GM20000 (cell line): ENCODE measurements at regions not wholly inside any gene's neighbourhood (a gene's known extent, or its start where the extent isn't known, plus 50 kb on each side); places are given as distances from the start of the nearest gene placed in this dataset.
"Not testable (repeated sequence)": the region's sequence is repeated elsewhere in the genome, so short reads cannot be mapped to it uniquely, and the experiment has no call there.

Experiments
- DNase-seq: peaks from one replicate; pipeline ENCODE4 v3.0.0; 2012; ENCODE audit warnings: low spot score
- CTCF ChIP-seq: IDR thresholded peaks from 2 replicates; pipeline ENCODE4 v1.5.1; 2012; ENCODE audit warnings: mild to moderate bottlenecking, control low read depth; ENCODE audit errors: extremely low read depth, missing control alignments

DNA sequence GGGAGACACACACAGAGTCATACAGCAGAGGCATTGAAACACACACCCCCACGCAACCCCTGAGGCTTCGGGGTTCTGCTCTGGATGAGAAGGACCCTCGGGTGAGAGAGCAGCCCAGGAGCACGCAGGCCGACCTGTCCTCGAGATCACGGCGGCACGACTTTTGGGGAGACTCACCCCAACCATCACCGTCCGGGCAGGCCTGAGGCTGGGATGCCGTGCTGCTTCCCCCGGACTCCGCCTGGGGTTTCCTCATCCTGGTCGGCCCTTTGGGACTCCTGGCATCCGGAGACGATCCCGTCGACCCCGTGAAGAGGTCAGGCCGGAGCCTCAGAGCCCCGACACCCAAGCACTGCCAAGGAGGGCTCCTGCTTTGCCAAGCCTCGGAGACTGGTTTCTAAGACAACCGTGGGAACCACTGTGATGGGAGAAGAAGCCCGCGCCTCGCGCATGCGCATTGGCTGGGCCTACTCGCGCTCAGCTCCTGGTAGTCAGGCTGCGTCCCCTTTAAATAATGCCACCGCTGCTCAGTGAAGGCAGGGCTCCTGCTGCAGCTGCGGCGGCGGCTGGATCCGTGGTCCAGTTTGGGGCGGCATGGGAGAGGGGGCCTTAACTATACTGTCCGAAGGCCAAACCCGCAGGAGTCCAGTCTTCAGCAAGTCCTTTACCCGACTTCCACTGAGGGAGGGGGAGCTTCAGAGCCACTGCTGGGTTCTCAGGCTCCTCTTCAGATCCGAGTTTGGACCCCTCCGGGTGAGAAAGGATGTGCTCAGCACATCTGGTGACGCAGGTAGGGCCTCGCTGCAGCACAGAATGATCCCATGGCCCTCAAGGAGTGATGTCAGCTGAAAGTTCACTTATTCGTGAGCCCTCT, 171.4 kb upstream of the ZNF337 start:
- TF ChIP-seq CTCF: no peak
- no peak for DNase-seq

GRCh38 chr20:25867015-25867775, 170.5 kb upstream of the ZNF337 start:
- not testable (repeated sequence) for DNase-seq

DNA sequence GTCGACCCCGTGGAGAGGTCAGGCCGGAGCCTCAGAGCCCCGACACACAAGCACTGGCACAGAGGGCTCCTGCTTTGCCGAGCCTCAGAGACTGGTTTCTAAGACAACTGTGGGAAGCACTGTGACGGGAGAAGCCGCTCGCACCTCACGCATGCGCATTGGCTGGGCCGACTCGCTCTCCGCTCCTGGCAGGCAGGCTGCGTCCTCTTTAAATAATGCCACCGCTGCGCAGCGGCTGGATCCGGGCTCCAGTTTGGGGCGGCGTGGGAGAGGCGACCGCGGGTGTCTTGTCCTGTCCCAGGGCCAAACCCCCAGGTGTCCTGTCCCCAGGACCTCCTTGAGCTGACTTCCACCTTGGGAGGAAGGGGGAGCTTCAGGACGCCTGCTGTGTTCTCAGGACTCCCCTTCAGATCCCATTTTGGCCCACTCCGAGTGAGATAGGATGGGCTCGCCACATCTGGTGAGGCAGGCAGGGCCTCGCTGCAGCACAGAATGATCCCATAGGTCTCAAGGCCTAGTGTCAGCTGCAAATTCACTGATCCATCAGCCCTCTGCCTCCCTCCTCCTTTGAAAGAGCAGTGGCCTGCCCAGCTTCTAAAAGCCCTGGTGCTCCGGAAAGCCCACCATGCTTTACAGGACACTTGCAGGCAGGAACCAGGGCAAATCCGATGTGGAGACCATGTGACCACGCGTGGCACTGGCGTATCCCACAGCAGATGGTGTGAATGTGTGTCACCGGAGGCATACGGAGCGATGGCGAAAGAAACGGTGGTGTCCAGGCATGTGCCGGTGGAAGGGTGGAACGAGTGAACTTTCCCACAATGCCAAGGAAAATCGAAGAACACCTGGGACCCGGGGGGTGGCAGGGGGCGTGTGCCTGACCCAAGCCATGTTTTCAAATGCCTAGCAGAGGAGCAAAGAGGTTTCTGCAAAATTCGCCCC, 169.3 kb upstream of the ZNF337 start:
- TF ChIP-seq CTCF: no peak
- peak; percentile 48 for DNase-seq

DNA sequence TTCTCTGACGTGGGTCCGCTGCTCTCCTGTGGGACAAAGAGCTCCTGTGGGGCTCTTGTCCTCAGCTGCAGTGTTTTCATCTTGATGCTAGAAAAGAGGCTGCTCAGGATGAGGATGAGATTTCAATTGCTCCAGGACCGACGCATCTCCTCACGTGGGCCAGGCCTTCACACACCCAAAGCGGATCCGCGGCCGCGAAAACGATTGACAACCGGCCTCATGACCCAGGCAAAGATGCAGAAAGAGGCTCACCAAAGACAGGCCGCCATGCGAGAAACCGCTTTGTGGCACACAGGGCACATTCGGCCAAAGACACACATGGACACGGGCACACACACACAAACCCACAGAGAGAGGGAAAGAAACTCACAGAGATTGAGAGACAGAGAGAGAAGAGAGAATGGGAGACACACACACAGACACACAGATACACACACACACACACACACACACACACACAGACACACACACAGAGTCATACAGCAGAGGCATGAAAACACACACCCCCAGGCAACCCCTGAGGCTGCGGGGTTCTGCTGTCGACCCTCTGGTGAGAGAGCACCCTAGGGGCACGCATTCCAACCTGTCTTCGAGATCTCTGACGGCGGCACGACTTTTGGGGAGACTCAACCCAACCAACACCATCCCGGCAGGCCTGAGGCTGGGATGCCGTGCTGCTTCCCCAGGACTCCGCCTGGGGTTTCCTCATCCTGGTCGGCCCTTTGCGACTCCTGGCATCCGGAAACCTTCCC, 168.5 kb upstream of the ZNF337 start:
- not testable (repeated sequence) for DNase-seq

GRCh38 chr20:25864326-25864962, 167.8 kb upstream of the ZNF337 start:
- DNase-seq: no peak
- no peak for TF ChIP-seq CTCF

GRCh38 chr20:25863536-25864325, 167.1 kb upstream of the ZNF337 start:
- TF ChIP-seq CTCF: no peak
- no peak for DNase-seq

- peak; percentile 62 for DNase-seq
These were observed 166.4 kb upstream of the ZNF337 start for GRCh38 chr20:25862967-25863530.
